DMS114 treated with DMSO at 0.1 percent for 48 hours (cell line): ENCODE measurements at regions not wholly inside any gene's neighbourhood (a gene's known extent, or its start where the extent isn't known, plus 50 kb on each side); places are given as distances from the start of the nearest gene placed in this dataset.
"Not testable (repeated sequence)": the region's sequence is repeated elsewhere in the genome, so short reads cannot be mapped to it uniquely, and the experiment has no call there.

Experiments
- DNase-seq: peaks from one replicate; lab custom pipeline; 2025; ENCODE audit not compliant: unreplicated experiment; lab: John Stamatoyannopoulos, UW

GRCh38 chr12:3366451-3367110, 124.4 kb upstream of the PRMT8 start:
- no peak for DNase-seq

- DNase-seq = no peak
Observed at GRCh38 chr12:3367750-3368444, 123.1 kb upstream of the PRMT8 start.

GRCh38 chr12:3371018-3371417, 120.0 kb upstream of the PRMT8 start:
- no peak for DNase-seq

- DNase-seq = no peak
Observed at GRCh38 chr12:3375326-3375725, 115.7 kb upstream of the PRMT8 start.

- DNase-seq = no peak
Observed at GRCh38 chr12:3376779-3377455, 114.1 kb upstream of the PRMT8 start.

GRCh38 chr12:3378655-3379054, 112.3 kb upstream of the PRMT8 start:
- no peak for DNase-seq

- DNase-seq = no peak
Observed at GRCh38 chr12:3379079-3379478, 111.9 kb upstream of the PRMT8 start.

- DNase-seq = no peak
Observed at GRCh38 chr12:3380200-3381043, 110.6 kb upstream of the PRMT8 start.

GRCh38 chr12:3381059-3382047, 109.7 kb upstream of the PRMT8 start:
- DNase-seq = no peak

GRCh38 chr12:3389986-3390385, 101.0 kb upstream of the PRMT8 start:
- no peak for DNase-seq

GRCh38 chr12:3397596-3397995, 93.4 kb upstream of the PRMT8 start:
- DNase-seq = not testable (repeated sequence)

GRCh38 chr12:3398196-3398789, 92.7 kb upstream of the PRMT8 start:
- no peak for DNase-seq

- no peak for DNase-seq
Observed at GRCh38 chr12:3405821-3406220, 85.2 kb upstream of the PRMT8 start.

- no peak for DNase-seq
Observed at GRCh38 chr12:3407723-3408122, 83.3 kb upstream of the PRMT8 start.

GRCh38 chr12:3409662-3410061, 81.3 kb upstream of the PRMT8 start:
- no peak for DNase-seq

- no peak for DNase-seq
Observed at GRCh38 chr12:3416159-3416558, 74.8 kb upstream of the PRMT8 start.

- no peak for DNase-seq
Observed at GRCh38 chr12:3416670-3417069, 74.3 kb upstream of the PRMT8 start.

GRCh38 chr12:3417113-3417512, 73.9 kb upstream of the PRMT8 start:
- DNase-seq = no peak

GRCh38 chr12:3417937-3418462, 73.0 kb upstream of the PRMT8 start:
- no peak for DNase-seq
